ENCODE measurements at regions not wholly inside any gene's neighbourhood (a gene's known extent, or its start where the extent isn't known, plus 50 kb on each side); places are given as distances from the start of the nearest gene placed in this dataset.

GRCh38 chr1:73910062-73910461, 287.9 kb downstream of the LRRIQ3 start:
- TF ChIP-seq EZH2 (IDR thresholded peaks at IDR 0.05; ENCODE audit: insufficient read depth, poor library complexity, severe bottlenecking), result no peak
- no peak for TF ChIP-seq EZH2phosphoT487 (IDR thresholded peaks at IDR 0.05; ENCODE audit: insufficient read depth, low read depth)
- no peak for DNase-seq
- H3K27me3 ChIP-seq (replicated peaks; ENCODE audit: insufficient read depth), result no peaks in the 10 kb centered on the region
- no peak overlapping the region for H3K4me2 ChIP-seq (ENCODE audit: unreplicated experiment)
- no peaks in the 10 kb centered on the region for H3K9me2 ChIP-seq (ENCODE audit: insufficient read depth)
- no peaks in the 10 kb centered on the region for H4K20me1 ChIP-seq (ENCODE audit: insufficient read depth)
- H3K9me3 ChIP-seq (ENCODE audit: low read depth), result no peaks in the 10 kb centered on the region
- no peaks in the 10 kb centered on the region for H3K36me3 ChIP-seq (ENCODE audit: low read depth)
- H2AFZ ChIP-seq, result no peak overlapping the region
- H3K9ac ChIP-seq, result no peak overlapping the region
- WGBS, 2 experiments (ENCODE audit: low coverage in 1 of 2, low lambda C conversion rate in 2 of 2, missing lambda C conversion rate in 2 of 2), result 8 to 10% methylated on average over 2 of the region's 2 CpGs
- no peak overlapping the region for H3K4me3 ChIP-seq
- H3F3A ChIP-seq (ENCODE audit: insufficient read depth), result no peaks in the 10 kb centered on the region
- no peaks in the 10 kb centered on the region for H3K79me2 ChIP-seq (ENCODE audit: insufficient read depth)
- H3K4me1 ChIP-seq (ENCODE audit: insufficient read depth), result no peaks in the 10 kb centered on the region
- in situ Hi-C loops (cut with MboI), result no loop called here
- H3K27ac ChIP-seq, result no peak overlapping the region

GRCh38 chr1:73909043-73909562, 288.9 kb downstream of the LRRIQ3 start:
- no peak for DNase-seq
- H3K9me3 ChIP-seq (ENCODE audit: low read depth), result no peaks in the 10 kb centered on the region
- H4K20me1 ChIP-seq (ENCODE audit: insufficient read depth), result no peaks in the 10 kb centered on the region
- no peak overlapping the region for H2AFZ ChIP-seq
- H3F3A ChIP-seq (ENCODE audit: insufficient read depth), result no peaks in the 10 kb centered on the region
- H3K9ac ChIP-seq, result no peak overlapping the region
- no peak overlapping the region for H3K4me3 ChIP-seq
- no peaks in the 10 kb centered on the region for H3K79me2 ChIP-seq (ENCODE audit: insufficient read depth)
- no peaks in the 10 kb centered on the region for H3K27me3 ChIP-seq (replicated peaks; ENCODE audit: insufficient read depth)
- H3K9me2 ChIP-seq (ENCODE audit: insufficient read depth), result no peaks in the 10 kb centered on the region
- in situ Hi-C loops (cut with MboI), result no loop called here
- WGBS, 2 experiments (ENCODE audit: low coverage in 1 of 2, low lambda C conversion rate in 2 of 2, missing lambda C conversion rate in 2 of 2), result 16 to 17% methylated on average over 2 of the region's 2 CpGs
- TF ChIP-seq EZH2phosphoT487 (IDR thresholded peaks at IDR 0.05; ENCODE audit: insufficient read depth, low read depth), result no peak
- no peak for TF ChIP-seq EZH2 (IDR thresholded peaks at IDR 0.05; ENCODE audit: insufficient read depth, poor library complexity, severe bottlenecking)
- no peaks in the 10 kb centered on the region for H3K4me1 ChIP-seq (ENCODE audit: insufficient read depth)
- H3K4me2 ChIP-seq (ENCODE audit: unreplicated experiment), result no peak overlapping the region
- H3K27ac ChIP-seq, result no peak overlapping the region
- H3K36me3 ChIP-seq (ENCODE audit: low read depth), result no peaks in the 10 kb centered on the region

DNA sequence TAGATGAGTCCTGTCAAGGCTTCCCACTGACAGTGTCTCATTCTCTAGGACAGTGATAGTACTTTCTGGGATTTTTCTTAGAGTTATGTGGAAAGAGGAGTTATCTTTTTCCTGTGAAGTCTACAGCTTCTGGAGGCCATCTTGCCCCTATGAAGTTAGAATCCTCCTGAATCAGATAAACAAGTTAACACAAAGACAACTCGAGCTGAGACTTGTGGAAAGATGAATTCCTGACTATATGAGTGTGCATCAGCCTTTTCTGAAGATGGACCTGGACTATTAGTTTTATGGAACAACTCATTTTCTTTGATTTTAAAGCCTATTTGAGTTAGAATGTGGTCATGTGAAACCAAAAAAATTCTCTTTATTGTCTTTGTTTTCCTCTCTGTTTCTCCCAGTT, 290.9 kb downstream of the LRRIQ3 start:
- TF ChIP-seq EZH2 (IDR thresholded peaks at IDR 0.05; ENCODE audit: insufficient read depth, poor library complexity, severe bottlenecking), result no peak
- no peak for TF ChIP-seq EZH2phosphoT487 (IDR thresholded peaks at IDR 0.05; ENCODE audit: insufficient read depth, low read depth)
- Histone ChIP-seq H3K79me2 (ENCODE audit: insufficient read depth) (no peaks in the 10 kb centered on the region), H3K4me1 (ENCODE audit: insufficient read depth) (no peaks in the 10 kb centered on the region), H3K4me2 (ENCODE audit: unreplicated experiment) (no peak overlapping the region), H2AFZ (no peak overlapping the region), H3K27me3 (replicated peaks; ENCODE audit: insufficient read depth) (no peaks in the 10 kb centered on the region), H3K27ac (no peak overlapping the region), H4K20me1 (ENCODE audit: insufficient read depth) (no peaks in the 10 kb centered on the region), H3K9ac (no peak overlapping the region), H3K36me3 (ENCODE audit: low read depth) (no peaks in the 10 kb centered on the region), H3K4me3 (no peak overlapping the region), H3F3A (ENCODE audit: insufficient read depth) (no peaks in the 10 kb centered on the region), H3K9me2 (ENCODE audit: insufficient read depth) (no peaks in the 10 kb centered on the region), H3K9me3 (ENCODE audit: low read depth) (no peaks in the 10 kb centered on the region)
- WGBS, 2 experiments (ENCODE audit: low coverage in 1 of 2, low lambda C conversion rate in 2 of 2, missing lambda C conversion rate in 2 of 2), result 0 to 5% methylated on average over 1 of the region's 1 CpG
- in situ Hi-C loops (cut with MboI), result no loop called here
- no peak for DNase-seq

DNA sequence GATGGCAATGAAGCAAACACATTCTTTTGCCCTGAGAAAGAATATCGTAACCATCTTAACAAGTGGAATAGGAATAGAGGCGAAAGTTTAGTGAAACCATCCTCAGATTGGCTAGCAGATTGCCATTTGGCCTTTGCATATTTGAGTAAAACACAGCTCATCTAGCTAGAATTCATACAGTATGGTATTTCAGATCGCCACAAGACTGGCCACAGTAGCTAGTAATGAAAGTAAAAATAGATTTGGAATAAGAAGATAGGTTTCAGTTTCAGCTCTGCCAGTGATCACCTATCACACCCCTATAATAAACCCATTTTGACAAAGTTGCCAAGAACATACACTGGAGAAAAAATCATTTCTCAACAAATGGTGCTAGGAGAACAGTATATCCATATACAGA, 294.9 kb downstream of the LRRIQ3 start:
- no peaks in the 10 kb centered on the region for H3K9me3 ChIP-seq (ENCODE audit: low read depth)
- no peak overlapping the region for H3K27ac ChIP-seq
- H3K9me2 ChIP-seq (ENCODE audit: insufficient read depth), result no peaks in the 10 kb centered on the region
- no peak overlapping the region for H3K9ac ChIP-seq
- no peaks in the 10 kb centered on the region for H3K36me3 ChIP-seq (ENCODE audit: low read depth)
- TF ChIP-seq EZH2 (IDR thresholded peaks at IDR 0.05; ENCODE audit: insufficient read depth, poor library complexity, severe bottlenecking) (no peak), EZH2phosphoT487 (IDR thresholded peaks at IDR 0.05; ENCODE audit: insufficient read depth, low read depth) (no peak)
- no peak overlapping the region for H3K4me2 ChIP-seq (ENCODE audit: unreplicated experiment)
- in situ Hi-C loops (cut with MboI), result no loop called here
- WGBS, 2 experiments (ENCODE audit: low coverage in 1 of 2, low lambda C conversion rate in 2 of 2, missing lambda C conversion rate in 2 of 2), result 28% methylated on average over 3 of the region's 3 CpGs
- no peaks in the 10 kb centered on the region for H4K20me1 ChIP-seq (ENCODE audit: insufficient read depth)
- H3K4me3 ChIP-seq, result no peak overlapping the region
- no peaks in the 10 kb centered on the region for H3K4me1 ChIP-seq (ENCODE audit: insufficient read depth)
- DNase-seq, result no peak
- H3K79me2 ChIP-seq (ENCODE audit: insufficient read depth), result no peaks in the 10 kb centered on the region
- H3F3A ChIP-seq (ENCODE audit: insufficient read depth), result no peaks in the 10 kb centered on the region
- no peak overlapping the region for H2AFZ ChIP-seq
- H3K27me3 ChIP-seq (replicated peaks; ENCODE audit: insufficient read depth), result no peaks in the 10 kb centered on the region

DNA sequence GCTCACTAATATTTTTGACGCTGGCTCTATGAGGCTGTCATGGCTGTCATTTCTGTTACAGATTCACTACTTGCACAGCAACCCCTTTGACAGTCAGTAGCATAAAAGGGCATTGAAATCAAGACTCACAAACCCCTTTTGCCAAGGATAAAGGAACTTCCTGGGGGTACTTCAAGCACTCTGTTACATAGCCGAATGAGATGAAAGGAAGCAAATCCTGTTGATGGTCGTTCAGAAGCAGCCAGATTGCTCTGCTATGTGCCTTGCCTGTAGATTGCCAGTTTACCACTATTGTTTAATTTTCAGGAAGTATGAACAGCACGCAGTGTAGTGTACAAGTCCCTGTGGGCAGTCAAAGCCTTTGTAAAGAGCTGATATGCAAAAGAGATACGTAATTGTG, 296.2 kb downstream of the LRRIQ3 start:
- H3K9me3 ChIP-seq (ENCODE audit: low read depth), result no peaks in the 10 kb centered on the region
- WGBS, 2 experiments (ENCODE audit: low coverage in 1 of 2, low lambda C conversion rate in 2 of 2, missing lambda C conversion rate in 2 of 2), result 18 to 19% methylated on average over 5 of the region's 5 CpGs
- no peak for DNase-seq
- H3K27me3 ChIP-seq (replicated peaks; ENCODE audit: insufficient read depth), result no peaks in the 10 kb centered on the region
- H4K20me1 ChIP-seq (ENCODE audit: insufficient read depth), result no peaks in the 10 kb centered on the region
- no peaks in the 10 kb centered on the region for H3K9me2 ChIP-seq (ENCODE audit: insufficient read depth)
- no peak overlapping the region for H3K27ac ChIP-seq
- in situ Hi-C loops (cut with MboI), result no loop called here
- TF ChIP-seq EZH2 (IDR thresholded peaks at IDR 0.05; ENCODE audit: insufficient read depth, poor library complexity, severe bottlenecking) (no peak), EZH2phosphoT487 (IDR thresholded peaks at IDR 0.05; ENCODE audit: insufficient read depth, low read depth) (no peak)
- no peak overlapping the region for H3K4me3 ChIP-seq
- no peaks in the 10 kb centered on the region for H3F3A ChIP-seq (ENCODE audit: insufficient read depth)
- H3K4me2 ChIP-seq (ENCODE audit: unreplicated experiment), result no peak overlapping the region
- no peaks in the 10 kb centered on the region for H3K79me2 ChIP-seq (ENCODE audit: insufficient read depth)
- no peak overlapping the region for H2AFZ ChIP-seq
- H3K9ac ChIP-seq, result no peak overlapping the region
- H3K4me1 ChIP-seq (ENCODE audit: insufficient read depth), result no peaks in the 10 kb centered on the region
- H3K36me3 ChIP-seq (ENCODE audit: low read depth), result no peaks in the 10 kb centered on the region
